GM19043 (cell line): ENCODE measurements at regions not wholly inside any gene's neighbourhood (a gene's known extent, or its start where the extent isn't known, plus 50 kb on each side); places are given as distances from the start of the nearest gene placed in this dataset.

Experiments
- ATAC-seq: cut with Tn5 transposase; IDR thresholded peaks from one replicate; pipeline ENCODE4 v1.9.1; 2021; ENCODE audit warnings: low read depth; ENCODE audit not compliant: unreplicated experiment

- no peak for ATAC-seq
Measured at GRCh38 chr10:6782378-6782777, 202.3 kb upstream of the PRKCQ start.

DNA sequence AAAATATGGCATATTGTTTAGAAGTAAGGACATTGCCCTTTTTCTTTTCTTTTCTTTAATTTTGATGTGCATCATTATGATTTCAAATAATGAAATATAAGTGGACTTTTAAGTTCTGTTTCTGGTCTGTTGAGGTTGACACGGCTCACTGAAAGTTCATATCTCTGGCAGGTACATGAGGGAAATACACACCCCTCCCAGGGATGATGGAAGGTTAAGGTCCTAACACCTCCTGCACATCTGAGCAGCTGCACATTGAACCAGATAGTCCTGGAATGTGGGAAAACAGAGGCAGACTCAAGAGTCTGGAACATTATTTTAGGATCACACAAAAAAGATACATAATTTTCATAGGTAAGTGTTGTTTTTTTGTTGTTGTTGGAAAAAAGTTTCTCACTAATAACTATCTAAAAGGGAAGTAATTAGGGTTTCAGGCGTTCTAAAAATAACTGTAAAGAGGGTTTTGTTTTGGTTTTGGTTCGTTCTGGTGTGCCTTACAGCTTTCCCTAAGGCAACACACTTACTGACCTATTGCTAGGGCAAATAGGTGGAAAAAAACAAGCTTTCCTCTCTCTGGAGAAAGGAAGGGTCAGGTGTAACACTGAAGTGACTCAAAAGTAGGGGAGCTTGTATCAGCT, 201.2 kb upstream of the PRKCQ start:
- ATAC-seq, result peak; percentile 60

DNA sequence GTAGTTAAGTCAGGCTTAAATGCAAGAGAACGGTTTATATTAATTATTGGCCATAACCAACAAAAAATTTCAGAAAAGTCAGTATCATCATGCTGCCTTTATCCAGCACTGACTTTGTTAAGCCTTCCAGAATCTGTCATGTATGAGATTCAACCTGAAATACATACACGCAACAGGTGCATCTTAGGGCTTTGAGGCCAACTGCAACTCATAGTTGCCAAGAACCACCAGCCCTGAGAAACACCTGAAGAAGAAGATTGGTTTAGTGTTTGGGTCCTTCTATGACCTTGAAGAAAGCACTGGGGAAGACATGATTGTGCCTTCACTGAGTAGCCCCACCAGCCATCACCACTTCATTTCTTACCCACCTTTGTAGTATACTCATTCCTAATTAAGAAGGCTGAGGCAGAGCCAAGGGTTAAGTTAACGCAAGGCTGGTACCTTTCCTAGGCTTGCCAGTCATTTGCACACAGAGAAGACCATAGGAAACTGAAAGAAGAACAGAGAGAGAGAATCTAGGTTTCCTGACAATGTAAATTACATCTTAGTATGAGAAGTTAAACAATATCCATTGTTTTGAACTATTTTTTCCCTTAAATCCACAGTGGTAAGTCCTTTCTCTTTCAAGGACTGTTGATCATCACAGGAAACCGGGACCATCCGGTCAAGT, 200.1 kb upstream of the PRKCQ start:
- no peak for ATAC-seq

DNA sequence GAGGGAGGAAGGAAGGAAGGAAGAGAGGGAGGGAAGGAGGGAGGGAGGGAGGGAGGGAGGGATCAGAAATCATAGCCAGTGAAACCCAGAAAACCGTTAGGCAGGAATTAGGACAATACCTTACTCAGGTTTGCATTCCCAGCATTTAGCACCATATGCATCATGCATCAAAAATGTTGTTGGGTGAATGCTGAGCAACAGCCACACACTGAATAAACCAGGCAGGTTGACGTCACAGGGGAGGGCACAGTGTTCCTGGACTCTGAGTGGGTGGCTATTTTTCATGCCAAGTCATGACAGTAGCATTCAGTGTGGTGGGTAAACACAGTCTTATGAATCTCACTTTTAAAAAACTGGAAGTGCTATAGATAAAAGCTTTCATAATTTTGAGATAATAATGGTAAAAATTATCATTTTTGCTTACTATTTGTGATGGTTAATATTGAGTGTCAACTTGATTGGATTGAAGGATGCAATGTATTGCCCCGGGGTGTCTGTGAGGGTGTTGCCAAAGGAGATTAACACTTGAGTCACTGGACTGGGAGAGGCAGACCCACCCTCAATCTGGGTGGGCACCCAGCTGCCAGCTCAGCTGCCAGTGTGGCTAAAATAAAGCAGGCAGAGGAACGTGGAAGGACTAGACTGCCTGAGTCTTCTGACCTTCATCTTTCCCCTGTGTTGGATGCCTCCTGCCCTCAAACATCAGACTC, 199.1 kb upstream of the PRKCQ start:
- no peak for ATAC-seq

- no peak for ATAC-seq
Measured at GRCh38 chr10:6776170-6776569, 196.1 kb upstream of the PRKCQ start.

GRCh38 chr10:6774406-6774805, 194.3 kb upstream of the PRKCQ start:
- no peak for ATAC-seq

GRCh38 chr10:6771331-6771730, 191.3 kb upstream of the PRKCQ start:
- no peak for ATAC-seq

- no peak for ATAC-seq
Measured at GRCh38 chr10:6770846-6771245, 190.8 kb upstream of the PRKCQ start.

DNA sequence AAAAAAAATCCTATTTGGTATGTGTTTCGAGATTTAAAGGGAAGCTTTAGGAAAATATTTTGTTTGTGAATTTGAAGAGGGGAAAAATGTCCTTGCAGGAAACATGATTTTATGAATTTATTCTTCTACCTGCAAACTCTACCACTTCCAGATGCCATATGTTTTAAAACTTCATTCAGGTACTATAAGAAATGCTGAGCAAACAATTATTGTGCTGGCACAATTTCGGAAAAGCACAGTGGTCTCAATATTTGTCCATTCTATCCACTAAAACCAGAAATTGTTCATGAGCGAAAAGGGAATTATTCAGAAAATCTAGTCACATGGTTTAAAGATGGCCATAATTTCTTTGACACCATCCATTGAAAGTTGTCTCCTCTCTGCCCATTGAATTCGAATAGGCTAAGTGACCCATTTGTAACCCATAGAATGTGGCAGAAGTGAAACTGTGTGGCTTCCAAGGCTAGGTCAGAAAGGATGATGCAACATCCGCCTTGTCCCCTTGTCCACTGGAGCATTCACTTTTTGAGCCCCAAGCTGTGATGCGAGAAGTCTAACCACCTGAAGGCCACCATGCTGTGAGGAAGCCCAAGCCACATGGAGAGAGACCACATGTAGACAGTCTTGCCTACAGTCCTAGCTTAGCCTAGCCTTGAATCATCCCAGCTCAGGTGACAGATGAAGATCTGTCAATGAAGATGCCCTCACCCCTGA, 189.8 kb upstream of the PRKCQ start:
- ATAC-seq, result no peak

- ATAC-seq, result no peak
Measured at GRCh38 chr10:6766131-6766801, 186.2 kb upstream of the PRKCQ start.

DNA sequence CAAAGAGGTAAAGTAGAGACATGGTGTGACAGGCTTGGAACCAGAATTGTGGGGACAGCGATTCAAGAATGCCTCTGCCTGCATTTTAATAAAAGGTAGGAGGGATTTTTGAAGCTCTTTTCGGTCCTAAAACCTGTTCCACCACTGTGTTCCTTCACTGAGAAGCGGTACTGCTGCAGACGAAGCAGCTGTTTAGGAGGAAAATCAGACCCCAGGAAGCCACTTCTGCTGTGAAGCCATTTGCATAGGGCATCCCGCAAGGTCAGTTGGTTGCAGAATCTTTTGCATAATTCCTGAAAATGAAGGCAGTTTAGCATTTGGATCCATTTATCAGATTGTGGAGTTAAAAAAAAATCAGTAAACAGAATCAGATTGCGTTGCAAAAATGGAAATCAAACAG, 183.3 kb upstream of the PRKCQ start:
- no peak for ATAC-seq

DNA sequence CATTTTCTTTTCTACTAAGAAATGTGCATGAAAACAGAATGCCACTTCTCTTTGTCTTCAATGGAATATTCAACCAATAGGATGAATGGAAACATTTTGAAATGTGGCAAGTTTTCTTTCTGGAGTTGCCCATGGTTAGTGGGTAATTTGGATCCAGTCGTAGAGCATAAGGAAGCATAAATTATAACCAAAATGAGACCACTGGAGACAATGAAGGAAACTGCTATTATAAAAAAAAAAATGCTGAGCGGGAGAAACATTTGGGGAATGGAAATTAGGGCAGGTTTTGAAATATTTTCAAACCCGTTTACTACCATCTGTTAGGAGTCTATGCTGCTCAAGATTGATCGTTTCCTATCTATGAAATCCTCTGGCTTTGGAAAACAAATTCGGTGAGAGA, 182.9 kb upstream of the PRKCQ start:
- ATAC-seq, result no peak

GRCh38 chr10:6759961-6760360, 179.9 kb upstream of the PRKCQ start:
- ATAC-seq, result no peak

GRCh38 chr10:6757158-6757557, 177.1 kb upstream of the PRKCQ start:
- ATAC-seq, result no peak

- no peak for ATAC-seq
Measured at GRCh38 chr10:6756716-6757115, 176.6 kb upstream of the PRKCQ start.

DNA sequence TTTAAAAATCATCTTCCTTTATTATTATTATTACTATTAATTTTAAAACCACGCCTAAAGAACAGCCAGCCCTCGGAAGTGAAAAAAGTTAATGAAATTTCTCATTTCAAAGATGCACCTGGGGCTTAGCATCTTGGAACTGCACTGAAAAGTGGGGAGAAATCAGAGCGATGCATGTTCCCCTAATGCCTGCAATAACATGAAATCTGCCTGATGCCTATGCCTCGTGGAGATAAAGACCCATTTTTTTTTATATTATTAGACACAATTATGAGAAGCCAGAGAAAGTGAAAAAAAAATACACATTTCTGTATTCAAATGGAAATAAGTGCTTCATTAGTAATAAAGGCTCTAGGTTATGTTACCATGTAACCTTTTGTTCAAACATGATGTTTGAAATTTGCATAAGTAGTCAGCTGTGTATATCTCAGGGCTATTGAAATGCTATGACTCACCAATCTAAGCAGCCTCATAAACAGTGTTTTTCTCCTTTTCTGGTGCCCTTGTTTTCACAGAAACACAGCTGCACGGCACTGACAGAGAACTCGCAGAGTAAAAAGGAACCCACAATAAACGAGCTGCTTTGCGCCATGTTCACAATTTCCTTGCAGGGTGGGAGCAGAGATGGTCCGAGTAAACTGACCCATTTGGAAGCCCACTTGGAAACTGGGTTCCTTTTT, 175.8 kb upstream of the PRKCQ start:
- ATAC-seq, result peak; percentile 65

DNA sequence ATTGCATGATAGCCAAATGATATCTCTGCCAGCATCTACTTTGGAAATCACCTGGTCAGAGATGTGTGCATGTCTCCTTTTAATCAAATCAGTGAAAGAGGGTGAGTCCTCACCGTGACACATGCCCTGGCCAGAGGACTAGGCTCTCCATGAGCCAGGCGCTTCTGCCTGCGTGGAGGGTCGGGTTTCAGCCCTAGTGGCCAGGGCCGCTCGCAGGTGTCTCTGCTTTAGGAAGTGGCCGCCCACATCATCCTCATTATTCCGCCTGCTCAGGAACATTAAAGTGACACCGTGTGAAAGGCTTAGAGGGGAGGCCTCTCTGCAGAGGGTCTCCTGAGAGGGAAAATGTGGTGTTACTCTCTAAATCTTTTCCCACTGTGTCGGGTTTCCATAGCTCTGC, 173.6 kb upstream of the PRKCQ start:
- no peak for ATAC-seq

DNA sequence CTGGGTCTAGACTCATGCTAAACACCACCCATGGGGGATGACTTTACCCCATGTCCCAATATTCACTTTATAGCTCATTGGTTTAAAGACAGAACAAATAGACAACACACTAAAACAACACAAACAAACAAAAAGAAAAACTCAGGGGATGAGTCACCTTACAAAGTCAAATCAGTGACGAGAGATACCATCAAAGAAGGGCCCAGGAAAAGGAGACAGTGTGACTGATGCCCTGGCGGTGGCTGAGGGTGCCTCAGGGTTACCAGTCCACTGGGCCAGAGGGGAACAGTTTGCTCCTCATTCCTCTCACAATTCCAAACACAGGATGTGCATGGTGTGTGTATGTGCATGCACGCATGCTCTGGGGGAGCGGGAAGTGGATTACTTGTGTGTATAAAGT, 171.3 kb upstream of the PRKCQ start:
- ATAC-seq, result no peak

- no peak for ATAC-seq
Measured at GRCh38 chr10:6748981-6749635, 169.0 kb upstream of the PRKCQ start.

- ATAC-seq, result no peak
Measured at GRCh38 chr10:6748029-6748428, 168.0 kb upstream of the PRKCQ start.
